Muscle layer of duodenum (tissue), 2 donors: ENCODE measurements at regions not wholly inside any gene's neighbourhood (a gene's known extent, or its start where the extent isn't known, plus 50 kb on each side); places are given as distances from the start of the nearest gene placed in this dataset.
"Not testable (repeated sequence)": the region's sequence is repeated elsewhere in the genome, so short reads cannot be mapped to it uniquely, and the experiment has no call there.

ENCODE experiments used
- H3K27ac ChIP-seq: one replicate; pipeline ENCODE4 v1.7.0; 2013; ENCODE audit warnings: mild to moderate bottlenecking, low read length
- H3K27me3 ChIP-seq: one replicate; pipeline ENCODE4 v1.7.0; 2013; ENCODE audit warnings: low read depth, mild to moderate bottlenecking, control low read depth, low read length
- H3K36me3 ChIP-seq, 2 donors: one replicate each; pipeline ENCODE4 v1.7.0; 2013; ENCODE audit warnings: low read length in 2 of 2, control low read depth in 1 of 2, mild to moderate bottlenecking in 1 of 2; ENCODE audit not compliant: insufficient read depth in 2 of 2, control insufficient read depth in 1 of 2
- H3K4me1 ChIP-seq, 2 donors: one replicate each; pipeline ENCODE4 v1.7.0; 2013; ENCODE audit warnings: low read length in 2 of 2, mild to moderate bottlenecking in 2 of 2, control low read depth in 1 of 2, moderate library complexity in 1 of 2; ENCODE audit not compliant: insufficient read depth in 2 of 2, control insufficient read depth in 1 of 2
- H3K4me3 ChIP-seq, 2 donors: one replicate each; pipeline ENCODE4 v1.7.0; 2013; ENCODE audit warnings: low read length in 2 of 2, low read depth in 1 of 2, mild to moderate bottlenecking in 1 of 2
- H3K9me3 ChIP-seq, 2 donors: one replicate each; pipeline ENCODE4 v1.7.0; 2013; ENCODE audit warnings: low read length in 2 of 2, control low read depth in 1 of 2, mild to moderate bottlenecking in 1 of 2; ENCODE audit not compliant: control insufficient read depth in 1 of 2
- donor health status: healthy.

- H3K9me3 ChIP-seq = no peaks in the 10 kb centered on the region
- peaks cover 0 to 4% of the 10 kb centered on the region in 2 donors for H3K4me1 ChIP-seq
- no peak overlapping the region for H3K27ac ChIP-seq
- no peaks in the 10 kb centered on the region for H3K27me3 ChIP-seq
- H3K36me3 ChIP-seq = no peaks in the 10 kb centered on the region
- H3K4me3 ChIP-seq = no peak overlapping the region
These were observed 122.4 kb upstream of the HAND2 start for GRCh38 chr4:173652283-173652931.

GRCh38 chr4:173651651-173652282 lies 121.7 kb upstream of the HAND2 start:
- Histone ChIP-seq H3K9me3 (no peaks in the 10 kb centered on the region), H3K36me3 (no peaks in the 10 kb centered on the region), H3K4me3 (no peak overlapping the region), H3K27ac (no peak overlapping the region), H3K4me1 (peaks cover 0 to 4% of the 10 kb centered on the region in 2 donors), H3K27me3 (no peaks in the 10 kb centered on the region)

- peaks cover 0 to 4% of the 10 kb centered on the region in 2 donors for H3K4me1 ChIP-seq
- H3K27ac ChIP-seq = no peak overlapping the region
- no peaks in the 10 kb centered on the region for H3K9me3 ChIP-seq
- H3K36me3 ChIP-seq = no peaks in the 10 kb centered on the region
- H3K27me3 ChIP-seq = no peaks in the 10 kb centered on the region
- no peak overlapping the region for H3K4me3 ChIP-seq
These were observed 117.9 kb upstream of the HAND2 start for GRCh38 chr4:173647902-173648301.

GRCh38 chr4:173642509-173642908 lies 112.5 kb upstream of the HAND2 start:
- H3K27me3 ChIP-seq = no peaks in the 10 kb centered on the region
- peaks cover 0 to 3% of the 10 kb centered on the region in 2 donors for H3K9me3 ChIP-seq
- no peak overlapping the region for H3K4me3 ChIP-seq
- no peaks in the 10 kb centered on the region for H3K36me3 ChIP-seq
- H3K27ac ChIP-seq = no peak overlapping the region
- no peaks in the 10 kb centered on the region for H3K4me1 ChIP-seq

DNA sequence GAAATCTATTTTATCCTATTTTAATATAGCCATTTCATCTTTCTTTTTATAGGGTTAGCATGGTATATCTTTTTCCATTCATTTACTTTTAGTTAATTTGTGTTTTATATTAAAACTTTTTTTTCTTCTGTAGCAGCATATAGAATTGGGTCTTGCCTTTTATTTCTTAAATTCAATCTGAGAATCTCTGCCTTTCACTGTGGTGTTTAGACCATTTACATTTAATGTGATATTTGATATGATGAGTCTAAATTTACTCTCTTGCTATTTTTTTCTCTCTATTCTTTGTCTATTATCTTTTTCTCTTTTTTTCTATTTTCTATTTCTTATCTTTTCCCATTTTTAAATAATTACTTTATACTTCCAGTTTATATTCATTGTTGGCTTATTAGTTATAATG lies 105.4 kb upstream of the HAND2 start:
- H3K4me3 ChIP-seq = no peak overlapping the region

GRCh38 chr4:173626277-173626676 lies 96.2 kb upstream of the HAND2 start:
- Histone ChIP-seq H3K27ac (no peak overlapping the region), H3K36me3 (no peaks in the 10 kb centered on the region), H3K4me1 (no peaks in the 10 kb centered on the region), H3K4me3 (no peak overlapping the region), H3K9me3 (peaks cover 6 to 19% of the 10 kb centered on the region in 2 donors), H3K27me3 (no peaks in the 10 kb centered on the region)

More for the DNA sequence above, 105.4 kb upstream of the HAND2 start:
- Histone ChIP-seq H3K36me3 (no peaks in the 10 kb centered on the region), H3K9me3 (peaks cover 4 to 19% of the 10 kb centered on the region in 2 donors), H3K27ac (no peak overlapping the region), H3K4me1 (no peaks in the 10 kb centered on the region), H3K27me3 (no peaks in the 10 kb centered on the region)

DNA sequence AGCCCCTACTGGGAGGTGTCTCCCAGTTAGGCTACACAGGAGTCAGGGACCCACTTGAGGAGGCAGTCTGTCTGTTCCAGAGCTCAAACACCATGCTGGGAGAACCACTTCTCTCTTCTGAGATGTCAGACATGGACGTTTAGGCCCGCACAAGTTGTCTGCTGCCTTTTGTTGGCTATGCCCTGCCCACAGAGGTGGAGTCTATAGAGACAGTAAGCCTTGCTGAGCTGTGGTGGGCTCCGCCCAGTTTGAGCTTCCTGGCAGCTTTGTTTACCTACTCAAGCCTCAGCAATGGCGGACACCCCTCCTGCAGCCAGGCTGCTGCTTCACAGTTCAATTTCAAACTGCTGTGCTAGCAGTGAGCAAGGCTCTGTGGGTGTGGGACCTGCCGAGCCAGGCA lies 88.6 kb upstream of the HAND2 start:
- H3K9me3 ChIP-seq = peaks cover 0 to 14% of the 10 kb centered on the region in 2 donors
- not testable (repeated sequence) for H3K27ac ChIP-seq, H3K36me3 ChIP-seq, H3K4me3 ChIP-seq, H3K27me3 ChIP-seq, H3K4me1 ChIP-seq

DNA sequence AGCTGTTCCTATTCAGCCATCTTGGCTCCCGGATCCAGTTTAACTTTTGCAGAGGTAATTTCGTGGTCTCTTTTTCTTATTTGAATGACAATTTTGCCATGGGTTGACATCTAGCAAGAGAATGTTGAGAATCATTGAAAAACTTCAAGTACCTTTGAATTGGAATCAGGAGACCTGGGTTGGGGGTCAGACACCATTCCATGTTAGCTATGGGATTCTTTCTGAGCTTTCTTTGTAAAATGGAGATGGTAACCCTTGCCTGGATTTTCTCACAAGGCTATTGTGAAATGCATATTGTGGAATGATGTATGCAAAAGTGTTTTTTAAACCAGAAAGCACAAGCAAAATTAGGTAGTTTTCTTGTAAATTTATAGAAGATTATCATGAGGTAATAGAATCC lies 79.1 kb upstream of the HAND2 start:
- no peaks in the 10 kb centered on the region for H3K9me3 ChIP-seq
- no peak overlapping the region for H3K27ac ChIP-seq
- H3K4me3 ChIP-seq = no peak overlapping the region
- H3K36me3 ChIP-seq = no peaks in the 10 kb centered on the region
- H3K4me1 ChIP-seq = no peaks in the 10 kb centered on the region
- H3K27me3 ChIP-seq = no peaks in the 10 kb centered on the region

- not testable (repeated sequence) for H3K4me3 ChIP-seq, H3K36me3 ChIP-seq, H3K9me3 ChIP-seq, H3K27me3 ChIP-seq, H3K4me1 ChIP-seq, H3K27ac ChIP-seq
These were observed 78.6 kb upstream of the HAND2 start for GRCh38 chr4:173608632-173609031.

DNA sequence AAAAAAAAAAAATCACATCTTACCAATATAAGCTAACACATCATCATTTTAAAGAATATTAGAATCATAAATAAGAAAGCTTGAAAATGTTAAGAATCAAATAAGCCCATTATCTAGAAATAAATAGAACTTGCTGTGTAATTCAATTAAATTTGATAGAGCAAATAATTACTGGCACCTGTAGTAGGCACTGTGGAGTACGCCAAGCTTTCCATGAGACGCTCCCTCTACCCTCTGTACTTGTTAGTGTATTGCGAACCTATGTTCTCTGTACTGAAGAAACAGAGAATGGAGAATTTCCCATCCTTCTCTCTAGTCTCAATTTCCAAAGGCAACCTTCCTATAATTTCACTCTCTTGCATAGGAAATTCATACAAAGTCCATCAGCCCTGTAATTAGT lies 61.7 kb upstream of the HAND2 start:
- peaks cover 0 to 4% of the 10 kb centered on the region in 2 donors for H3K4me1 ChIP-seq
- no peak overlapping the region for H3K27ac ChIP-seq
- H3K4me3 ChIP-seq = no peak overlapping the region
- H3K27me3 ChIP-seq = no peaks in the 10 kb centered on the region
- H3K36me3 ChIP-seq = no peaks in the 10 kb centered on the region
- no peaks in the 10 kb centered on the region for H3K9me3 ChIP-seq

GRCh38 chr4:173590697-173591096 lies 60.7 kb upstream of the HAND2 start:
- Histone ChIP-seq H3K27me3 (no peaks in the 10 kb centered on the region), H3K4me3 (no peak overlapping the region), H3K36me3 (no peaks in the 10 kb centered on the region), H3K4me1 (peaks cover 0 to 4% of the 10 kb centered on the region in 2 donors), H3K9me3 (no peaks in the 10 kb centered on the region), H3K27ac (no peak overlapping the region)
